ENCODE measurements at regions not wholly inside any gene's neighbourhood (a gene's known extent, or its start where the extent isn't known, plus 50 kb on each side); places are given as distances from the start of the nearest gene placed in this dataset.

GRCh38 chr5:174618589-174618988 lies 105.8 kb upstream of the MSX2 start:
- Histone ChIP-seq H3K18ac (ENCODE audit: extremely low read depth, low read length) (no peak overlapping the region), H4K20me1 (replicated peaks in 1 of 2; ENCODE audit: control insufficient read depth in 1 of 2, insufficient read depth in 2 of 2, low read length in 2 of 2) (no peaks in the 10 kb centered on the region), H2BK20ac (ENCODE audit: low read length) (no peak overlapping the region), H2AFZ (ENCODE audit: low read length) (0 out of 2 replicates have a peak overlapping the region, but pooled peaks have one; percentile 59), H2BK15ac (ENCODE audit: low read length) (no peak overlapping the region), H3K4ac (replicated peaks; ENCODE audit: insufficient read length, low read depth, low read length) (no peak overlapping the region), H2BK5ac (ENCODE audit: low read depth, low read length) (no peak overlapping the region), H3K9me3 (ENCODE audit: insufficient read depth in 2 of 2, low read depth in 1 of 2, low read length in 1 of 2) (0 out of 4 replicates have a peak, but pooled peaks cover 0 to 7% of the 10 kb centered on the region in 2 experiments), H3K23me2 (ENCODE audit: low read depth, low read length) (no peaks in the 10 kb centered on the region; the same call in 1 of the 2 replicates), H3K36me3 (ENCODE audit: control insufficient read depth in 2 of 4, insufficient read depth in 4 of 4, low read length in 3 of 4) (no peaks in the 10 kb centered on the region), H3K4me2 (ENCODE audit: insufficient read depth in 1 of 2, low read depth in 2 of 2, low read length in 2 of 2) (no peak overlapping the region), H3K14ac (ENCODE audit: insufficient read length) (no peak overlapping the region), H3K56ac (replicated peaks; ENCODE audit: insufficient read length, low read depth, low read length) (no peak overlapping the region), H4K5ac (ENCODE audit: insufficient read length, low read depth, low read length) (no peak overlapping the region), H2AK5ac (ENCODE audit: low read depth, low read length) (no peak overlapping the region), H4K8ac (ENCODE audit: extremely low read depth, insufficient read depth, low read length) (no peak overlapping the region), H4K91ac (replicated peaks; ENCODE audit: insufficient read length, low read length) (no peak overlapping the region), H3K4me3 (ENCODE audit: extremely low read depth in 1 of 4, insufficient read depth in 2 of 4, low read depth in 3 of 4, low read length in 4 of 4) (no peak overlapping the region), H2BK120ac (replicated peaks; ENCODE audit: low read depth, low read length) (no peak overlapping the region), H3K27ac (ENCODE audit: low read depth, low read length) (no peak overlapping the region), H3K23ac (ENCODE audit: insufficient read length) (no peak overlapping the region), H2BK12ac (ENCODE audit: low read depth, low read length) (no peak overlapping the region), H3K27me3 (replicated peaks in 1 of 4; ENCODE audit: control insufficient read depth in 3 of 4, extremely low read depth in 1 of 4, insufficient read depth in 3 of 4, low read length in 3 of 4) (no peaks in the 10 kb centered on the region; a peak in 1 of 7 replicates), H3K79me2 (ENCODE audit: control insufficient read depth in 1 of 2, insufficient read depth in 2 of 2, low read length in 2 of 2) (no peaks in the 10 kb centered on the region), H3K9ac (replicated peaks in 1 of 4; ENCODE audit: extremely low read depth in 1 of 4, low read depth in 3 of 4, low read length in 3 of 4) (no peak overlapping the region), H3K4me1 (replicated peaks in 1 of 4; ENCODE audit: control insufficient read depth in 3 of 4, insufficient read depth in 4 of 4, low read length in 3 of 4) (no peaks in the 10 kb centered on the region), H3K79me1 (ENCODE audit: low read depth, low read length) (no peaks in the 10 kb centered on the region)
- CTCF ChIA-PET (ENCODE audit: partially characterized antibody): interaction anchor here (1.9 kb wide), 1 partner anchor 37 kb away, joined by 6 read pairs; no protein-coding TSS in a partner anchor
- 89% methylated on average over 4 of the region's 4 CpGs; no CpG with 5 or more reads in 1 of the 2 experiments for WGBS, 2 experiments (ENCODE audit: extremely low coverage in 1 of 2, insufficient coverage in 1 of 2, insufficient read length in 1 of 2, insufficient replicate concordance in 2 of 2, low coverage in 1 of 2, low lambda C conversion rate in 2 of 2, missing lambda C conversion rate in 1 of 2)
- no peak for DNase-seq (ENCODE audit: low read depth in 1 of 2, low spot score in 2 of 2)
- TF ChIP-seq KDM4A (IDR thresholded peaks at IDR 0.05; ENCODE audit: low read depth, low read length, severe bottlenecking) (no peak), CREB1 (IDR thresholded peaks at IDR 0.05) (no peak), ASH2L (IDR thresholded peaks at IDR 0.05; ENCODE audit: low read length) (no peak), JUND (IDR thresholded peaks at IDR 0.05; ENCODE audit: low read length) (no peak), BCL11A (IDR thresholded peaks at IDR 0.05; ENCODE audit: low read depth in 2 of 2, low read length in 2 of 2) (no peak), SP2 (IDR thresholded peaks at IDR 0.05; ENCODE audit: low read length) (no peak), SP4 (IDR thresholded peaks at IDR 0.05; ENCODE audit: low read length) (no peak), MAX (IDR thresholded peaks at IDR 0.05) (no peak), TBP (IDR thresholded peaks at IDR 0.05; ENCODE audit: low read depth, low read length) (no peak), SIRT6 (IDR thresholded peaks at IDR 0.05; ENCODE audit: low read length) (no peak), KDM5A (IDR thresholded peaks at IDR 0.05; ENCODE audit: low read length) (no peak), SAP30 (IDR thresholded peaks at IDR 0.05; ENCODE audit: insufficient read depth, insufficient replicate concordance, low read length) (no peak), ZNF274 (IDR thresholded peaks at IDR 0.05; ENCODE audit: borderline replicate concordance, extremely low read depth, low read length) (no peak), SIN3A (conservative IDR thresholded peaks at IDR 0.05 in 1 of 2, IDR thresholded peaks at IDR 0.05 in 1 of 2; ENCODE audit: low read depth in 1 of 2, low read length in 2 of 2) (no peak), EZH2 (IDR thresholded peaks at IDR 0.05; ENCODE audit: low read depth, low read length, severe bottlenecking) (no peak)
- no peak for FAIRE-seq
- POLR2A ChIA-PET (ENCODE audit: partially characterized antibody): no interaction called here
